Ovary (tissue), 7 donors: ENCODE measurements at regions not wholly inside any gene's neighbourhood (a gene's known extent, or its start where the extent isn't known, plus 50 kb on each side); places are given as distances from the start of the nearest gene placed in this dataset.

ENCODE experiments used
- DNase-seq, 5 donors: peaks; one replicate each; pipeline ENCODE4 v3.0.0-alpha.2; 2019 to 2020
- H3K27ac ChIP-seq, 2 donors: fragments of 200-600 bp; one replicate each; pipeline versions ENCODE4 v1.5.1 to v1.8.0; 2019 to 2022
- H3K27me3 ChIP-seq: fragments of 200-600 bp; one replicate; pipeline ENCODE4 v1.8.0; 2022
- H3K36me3 ChIP-seq: fragments of 200-600 bp; sonication (generic); one replicate; pipeline ENCODE4 v1.5.1; 2019
- H3K4me1 ChIP-seq: one replicate; pipeline ENCODE4 v1.8.1; 2013; ENCODE audit warnings: mild to moderate bottlenecking, moderate library complexity; ENCODE audit not compliant: insufficient read depth
- H3K4me3 ChIP-seq: fragments of 200-600 bp; sonication (generic); one replicate; pipeline ENCODE4 v1.5.1; 2017
- H3K9me3 ChIP-seq, 2 donors: fragments of 200-600 bp in 1 of 2; sonication (generic) in 1 of 2; one replicate each; pipeline versions ENCODE4 v1.5.1 to v1.8.1; 2013 to 2019; ENCODE audit warnings: mild to moderate bottlenecking in 1 of 2, moderate library complexity in 1 of 2
- EP300 ChIP-seq: sonication (generic); formaldehyde crosslinking; IDR thresholded peaks from one replicate; pipeline ENCODE4 v1.6.1; 2017; ENCODE audit warnings: antibody characterized with exemption
- POLR2A ChIP-seq: fragments of 450-650 bp; IDR thresholded peaks from one replicate; pipeline ENCODE4 v1.6.1; 2017; ENCODE audit warnings: antibody characterized with exemption, mild to moderate bottlenecking, moderate library complexity
- whole genome bisulfite sequencing, 3 donors: extraction: QIAGEN DNeasy Blood & Tissue Kit in 1 of 3; methylation state at CpG; one replicate each; pipeline versions ENCODE4 v1.1.5 to v1.1.7; 2013 to 2017; 5-methylcytosine and 5-hydroxymethylcytosine counted together
- intact Hi-C, 4 donors: fragments of 100-400 bp; cut with DNase I; formaldehyde crosslinking; loops; one replicate each; pipeline versions ENCODE4 v1.11.0 to v1.15.1; 2022 to 2023
- TF ChIP-seq, protein P1 (sequence below), 3 donors: fragments of 450-650 bp in 2 of 3; fragments of 200-600 bp in 1 of 3; IDR thresholded peaks; one replicate each; pipeline versions ENCODE4 v1.5.1 to v1.8.0; 2016 to 2022; ENCODE audit warnings: antibody characterized with exemption in 3 of 3, mild to moderate bottlenecking in 1 of 3
- donor health status: DM: no; HTN: no; CAD: no; lungs with moderate emphysema.
- donor health status: DM: no; HTN: no; CAD: no.
- donor health status: Bipolar disorder and iron deficiency.
- donor health status: DM: no; HTN: no; CAD: no.
- donor health status: DM: yes; HTN: yes; CAD: no.

GRCh38 chr15:38872732-38873131 is 308.1 kb upstream of the RASGRP1 start:
- H3K27ac ChIP-seq, result no peak overlapping the region
- no peak for DNase-seq
- 95 to 96% (median 95%) methylated on average over 5 of the region's 5 CpGs for WGBS, 3 donors
- no peaks in the 10 kb centered on the region for H3K9me3 ChIP-seq
- no peak for TF ChIP-seq POLR2A
- no peak for TF ChIP-seq EP300
- TF ChIP-seq, protein P1, sequence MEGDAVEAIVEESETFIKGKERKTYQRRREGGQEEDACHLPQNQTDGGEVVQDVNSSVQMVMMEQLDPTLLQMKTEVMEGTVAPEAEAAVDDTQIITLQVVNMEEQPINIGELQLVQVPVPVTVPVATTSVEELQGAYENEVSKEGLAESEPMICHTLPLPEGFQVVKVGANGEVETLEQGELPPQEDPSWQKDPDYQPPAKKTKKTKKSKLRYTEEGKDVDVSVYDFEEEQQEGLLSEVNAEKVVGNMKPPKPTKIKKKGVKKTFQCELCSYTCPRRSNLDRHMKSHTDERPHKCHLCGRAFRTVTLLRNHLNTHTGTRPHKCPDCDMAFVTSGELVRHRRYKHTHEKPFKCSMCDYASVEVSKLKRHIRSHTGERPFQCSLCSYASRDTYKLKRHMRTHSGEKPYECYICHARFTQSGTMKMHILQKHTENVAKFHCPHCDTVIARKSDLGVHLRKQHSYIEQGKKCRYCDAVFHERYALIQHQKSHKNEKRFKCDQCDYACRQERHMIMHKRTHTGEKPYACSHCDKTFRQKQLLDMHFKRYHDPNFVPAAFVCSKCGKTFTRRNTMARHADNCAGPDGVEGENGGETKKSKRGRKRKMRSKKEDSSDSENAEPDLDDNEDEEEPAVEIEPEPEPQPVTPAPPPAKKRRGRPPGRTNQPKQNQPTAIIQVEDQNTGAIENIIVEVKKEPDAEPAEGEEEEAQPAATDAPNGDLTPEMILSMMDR (IDR thresholded peaks at IDR 0.05), result no peak
- peaks cover 1% of the 10 kb centered on the region for H3K4me1 ChIP-seq
- H3K27me3 ChIP-seq, result no peaks in the 10 kb centered on the region
- H3K36me3 ChIP-seq, result no peaks in the 10 kb centered on the region
- no peak overlapping the region for H3K4me3 ChIP-seq
- intact Hi-C loops, result no loop called here

GRCh38 chr15:38873158-38873557 is 308.5 kb upstream of the RASGRP1 start:
- peak; percentile 7 for TF ChIP-seq POLR2A
- TF ChIP-seq, protein P1 (IDR thresholded peaks at IDR 0.05), result no peak
- Histone ChIP-seq H3K27me3 (no peaks in the 10 kb centered on the region), H3K4me1 (peaks cover 3% of the 10 kb centered on the region), H3K4me3 (no peak overlapping the region), H3K36me3 (no peaks in the 10 kb centered on the region), H3K27ac (no peak overlapping the region), H3K9me3 (no peaks in the 10 kb centered on the region)
- WGBS, 3 donors, result 63 to 74% (median 65%) methylated on average over 4 of the region's 4 CpGs
- no peak for DNase-seq
- intact Hi-C loops, result no loop called here

GRCh38 chr15:38874464-38874863 is 309.9 kb upstream of the RASGRP1 start:
- Histone ChIP-seq H3K4me1 (peaks cover 9% of the 10 kb centered on the region), H3K27ac (no peak overlapping the region), H3K9me3 (no peaks in the 10 kb centered on the region), H3K4me3 (no peak overlapping the region), H3K27me3 (no peaks in the 10 kb centered on the region), H3K36me3 (no peaks in the 10 kb centered on the region)
- TF ChIP-seq, protein P1 (IDR thresholded peaks at IDR 0.05), result no peak
- TF ChIP-seq POLR2A, result no peak
- TF ChIP-seq EP300, result no peak
- no peak for DNase-seq
- intact Hi-C loops, result no loop called here
- 59 to 84% (median 81%) methylated on average over 5 of the region's 5 CpGs for WGBS, 3 donors

DNA sequence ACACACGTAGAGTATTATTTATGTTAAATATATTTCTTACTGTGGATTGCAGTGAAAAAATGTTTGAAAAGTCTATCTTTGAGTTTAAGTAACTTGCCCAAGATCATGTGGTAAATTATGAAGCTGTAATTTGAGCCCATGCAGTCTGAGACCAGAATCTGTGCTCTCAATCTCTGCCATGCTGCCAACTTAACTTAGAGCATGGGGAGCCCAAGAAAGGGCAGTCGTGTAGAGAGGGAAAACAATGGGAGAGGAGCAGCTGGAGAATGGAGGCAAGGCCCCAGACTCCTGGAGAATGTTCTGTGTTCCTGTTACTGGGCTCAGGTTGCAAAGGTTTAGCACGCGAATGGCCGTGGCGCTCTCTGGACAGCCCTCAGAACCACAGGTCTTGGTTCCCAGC is 311.6 kb upstream of the RASGRP1 start:
- intact Hi-C loops, result no loop called here
- H3K27me3 ChIP-seq, result no peaks in the 10 kb centered on the region
- H3K27ac ChIP-seq, result no peak overlapping the region
- peaks cover 11% of the 10 kb centered on the region for H3K4me1 ChIP-seq
- no peaks in the 10 kb centered on the region for H3K36me3 ChIP-seq
- H3K9me3 ChIP-seq, result no peaks in the 10 kb centered on the region
- no peak for TF ChIP-seq EP300
- TF ChIP-seq POLR2A, result no peak
- TF ChIP-seq, protein P1 (IDR thresholded peaks at IDR 0.05), result no peak
- no peak overlapping the region for H3K4me3 ChIP-seq
- no peak for DNase-seq
- 90 to 93% (median 92%) methylated on average over 6 of the region's 6 CpGs for WGBS, 3 donors

- peaks cover 11% of the 10 kb centered on the region for H3K4me1 ChIP-seq
- no peaks in the 10 kb centered on the region for H3K9me3 ChIP-seq
- 92 to 94% (median 94%) methylated on average over 3 of the region's 3 CpGs for WGBS, 3 donors
- no peaks in the 10 kb centered on the region for H3K27me3 ChIP-seq
- DNase-seq, result no peak
- no peak for TF ChIP-seq EP300
- TF ChIP-seq, protein P1 (IDR thresholded peaks at IDR 0.05), result no peak
- no peak for TF ChIP-seq POLR2A
- intact Hi-C loops, result no loop called here
- no peak overlapping the region for H3K27ac ChIP-seq
- no peaks in the 10 kb centered on the region for H3K36me3 ChIP-seq
- H3K4me3 ChIP-seq, result no peak overlapping the region
Measured at GRCh38 chr15:38876621-38877020, 312.0 kb upstream of the RASGRP1 start.
